ENCODE measurements at regions not wholly inside any gene's neighbourhood (a gene's known extent, or its start where the extent isn't known, plus 50 kb on each side); places are given as distances from the start of the nearest gene placed in this dataset.

- DNase-seq: no peak
These were observed 225.0 kb upstream of the NT5C1B start for GRCh38 chr2:18814387-18814786.

GRCh38 chr2:18804536-18804935 lies 215.2 kb upstream of the NT5C1B start:
- DNase-seq: no peak

DNA sequence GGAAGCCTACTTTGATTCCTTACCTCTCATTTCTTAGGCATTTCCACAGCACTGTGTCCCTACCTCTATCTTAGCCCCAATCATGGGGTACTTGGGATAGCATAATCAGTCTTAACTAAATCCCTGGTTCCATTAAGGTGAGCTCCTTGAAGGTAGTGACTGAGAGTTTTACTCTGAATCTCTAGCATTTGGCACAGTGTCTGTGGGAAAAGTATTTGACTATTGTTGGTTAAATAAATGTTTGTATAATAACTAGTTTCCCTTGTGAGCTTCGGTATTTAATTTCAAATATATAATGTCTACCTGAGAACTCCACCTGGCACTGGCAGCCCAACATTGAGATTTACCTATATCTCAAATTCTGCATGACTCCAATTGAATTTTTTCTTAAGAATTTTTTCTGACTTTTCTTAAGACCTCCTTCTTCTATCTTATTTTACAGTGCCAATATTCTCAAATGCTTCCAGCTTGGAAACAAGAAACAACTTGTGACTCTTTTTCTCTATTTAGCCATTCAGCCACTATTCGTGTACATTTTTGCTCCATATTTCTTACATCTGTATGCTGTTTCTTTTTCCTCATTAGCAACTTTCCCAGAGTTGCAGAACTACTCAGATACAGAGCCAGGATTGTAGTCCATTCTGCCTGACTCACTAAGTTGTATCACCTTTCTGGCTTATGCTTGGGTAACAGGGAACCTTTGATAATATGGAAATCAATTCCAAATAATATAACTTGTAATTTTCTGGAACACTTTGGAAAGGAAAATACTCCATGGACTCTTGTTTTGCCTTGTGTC lies 214.0 kb upstream of the NT5C1B start:
- DNase-seq: no peak

GRCh38 chr2:18800240-18800971 lies 211.0 kb upstream of the NT5C1B start:
- no peak for DNase-seq

DNA sequence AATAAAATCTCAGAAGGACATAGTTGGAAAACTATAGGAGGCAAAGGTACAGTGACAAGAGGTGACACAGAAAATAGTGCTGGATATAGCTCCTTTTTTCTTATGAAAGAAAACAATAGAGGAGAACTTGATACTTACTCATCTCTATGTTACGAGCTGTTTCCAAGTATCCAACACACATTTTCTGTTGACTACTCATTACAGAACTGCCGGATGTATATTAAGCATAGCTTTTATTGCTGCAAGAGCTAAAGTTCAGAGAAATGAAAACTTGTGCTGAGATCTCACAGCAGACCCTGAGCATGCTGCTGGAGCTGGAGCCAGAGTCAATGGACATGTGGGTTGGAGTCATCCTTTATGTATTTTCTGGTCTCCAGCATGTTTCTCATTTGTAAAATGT lies 210.0 kb upstream of the NT5C1B start:
- DNase-seq: no peak

- no peak for DNase-seq
These were observed 207.9 kb upstream of the NT5C1B start for GRCh38 chr2:18797133-18797845.

DNA sequence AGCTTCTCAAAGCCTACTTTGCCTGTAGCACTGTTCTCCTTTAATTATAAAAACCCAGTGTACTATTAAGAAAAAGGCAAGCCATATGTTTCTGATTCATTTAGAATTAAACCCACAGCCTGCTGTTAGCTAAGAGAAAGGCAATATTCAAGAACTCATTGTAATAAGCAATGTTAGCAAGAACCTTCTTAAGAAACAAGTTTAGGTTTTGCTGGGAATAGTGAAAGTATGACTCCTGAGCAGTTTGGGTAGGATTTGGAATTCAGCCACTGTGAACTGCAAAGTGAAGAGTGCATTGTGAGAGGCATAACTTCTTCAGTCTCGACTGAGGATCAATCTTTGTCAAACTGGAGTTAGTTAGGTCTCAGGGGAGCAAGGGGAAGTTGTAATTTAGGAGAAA lies 206.5 kb upstream of the NT5C1B start:
- DNase-seq: no peak

DNA sequence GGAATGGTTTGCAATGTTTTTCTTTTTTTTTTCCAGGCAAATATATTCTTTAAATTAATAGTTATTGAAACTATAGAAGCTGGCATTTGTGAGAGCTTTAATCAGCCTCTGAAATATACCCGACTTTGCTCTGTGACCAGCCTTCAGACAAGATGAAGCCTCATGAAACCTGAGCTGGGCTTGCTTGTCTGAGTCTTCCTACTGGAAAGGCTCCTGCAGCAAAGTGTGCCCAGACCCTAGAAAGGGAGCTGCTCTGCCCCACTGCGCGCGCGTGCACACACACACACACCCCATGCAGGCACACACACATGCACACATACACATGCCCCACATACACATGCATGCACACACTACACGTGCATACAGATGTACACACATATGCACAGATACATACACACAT lies 203.3 kb upstream of the NT5C1B start:
- no peak for DNase-seq

GRCh38 chr2:18792226-18792629 lies 202.9 kb upstream of the NT5C1B start:
- DNase-seq: no peak

DNA sequence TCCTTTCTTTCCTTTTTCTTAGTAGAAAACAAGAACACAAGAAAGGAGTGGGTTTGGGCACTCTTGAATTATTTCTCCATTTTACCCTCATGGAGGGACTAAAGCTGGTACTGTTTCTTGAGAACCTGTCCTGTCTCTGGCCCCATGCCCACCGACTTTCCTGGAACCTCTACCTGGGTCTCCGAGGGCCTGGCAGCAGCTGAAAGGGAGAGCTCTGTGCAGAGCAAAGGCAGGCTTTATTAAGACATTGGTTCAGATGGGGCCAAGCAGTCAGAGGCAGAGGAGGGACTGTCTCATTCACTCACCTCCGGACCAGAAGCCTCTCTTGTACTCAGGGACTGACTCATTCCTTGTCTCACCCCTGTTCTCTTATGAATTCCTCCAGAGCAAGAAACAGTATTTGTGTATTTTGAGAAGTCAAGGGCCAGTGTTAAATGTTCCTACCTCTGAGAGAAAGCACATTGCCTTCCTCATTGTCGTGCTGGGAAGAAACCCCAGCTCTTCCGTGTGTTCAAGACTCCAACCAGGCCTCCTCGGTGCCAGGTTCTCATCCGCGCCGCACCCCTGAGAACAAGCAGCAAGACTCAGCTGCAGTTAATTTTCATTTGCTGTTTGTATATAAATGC lies 201.9 kb upstream of the NT5C1B start:
- DNase-seq: no peak

DNA sequence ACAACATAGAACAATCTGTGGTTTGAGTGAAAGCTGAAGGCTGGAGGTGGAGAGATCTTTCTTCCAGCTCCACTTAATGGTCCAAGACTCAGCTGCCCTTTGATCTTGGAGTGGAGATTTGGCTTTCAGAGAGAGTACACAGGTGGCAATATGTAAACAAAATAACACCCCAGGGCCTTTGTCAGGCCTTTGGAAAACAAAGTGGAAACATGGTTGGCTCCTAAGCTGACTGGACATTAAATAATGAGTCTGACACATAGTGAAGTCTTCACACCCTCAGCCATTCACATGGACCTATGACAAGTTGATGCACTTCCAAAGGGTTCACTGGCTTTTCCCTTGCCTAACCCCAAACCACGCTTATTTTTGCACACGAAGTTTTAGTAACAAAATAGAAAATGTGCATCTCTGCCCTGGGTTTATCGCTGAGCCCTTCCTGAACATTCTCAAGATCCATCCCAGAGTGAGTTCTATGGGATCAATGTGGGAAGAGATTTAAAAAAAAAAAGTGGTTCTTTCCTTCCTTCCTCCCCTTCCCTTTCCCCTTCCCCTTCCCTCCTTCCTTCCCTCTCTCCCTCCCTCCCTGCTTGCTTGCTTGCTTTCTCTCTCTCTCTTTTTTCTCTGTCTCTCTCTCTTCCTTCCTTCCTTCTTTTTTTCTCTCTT lies 201.3 kb upstream of the NT5C1B start:
- no peak for DNase-seq

GRCh38 chr2:18788592-18788991 lies 199.2 kb upstream of the NT5C1B start:
- DNase-seq: no peak

GRCh38 chr2:18787726-18788125 lies 198.4 kb upstream of the NT5C1B start:
- no peak for DNase-seq

- DNase-seq: no peak
These were observed 194.9 kb upstream of the NT5C1B start for GRCh38 chr2:18784245-18784644.

DNA sequence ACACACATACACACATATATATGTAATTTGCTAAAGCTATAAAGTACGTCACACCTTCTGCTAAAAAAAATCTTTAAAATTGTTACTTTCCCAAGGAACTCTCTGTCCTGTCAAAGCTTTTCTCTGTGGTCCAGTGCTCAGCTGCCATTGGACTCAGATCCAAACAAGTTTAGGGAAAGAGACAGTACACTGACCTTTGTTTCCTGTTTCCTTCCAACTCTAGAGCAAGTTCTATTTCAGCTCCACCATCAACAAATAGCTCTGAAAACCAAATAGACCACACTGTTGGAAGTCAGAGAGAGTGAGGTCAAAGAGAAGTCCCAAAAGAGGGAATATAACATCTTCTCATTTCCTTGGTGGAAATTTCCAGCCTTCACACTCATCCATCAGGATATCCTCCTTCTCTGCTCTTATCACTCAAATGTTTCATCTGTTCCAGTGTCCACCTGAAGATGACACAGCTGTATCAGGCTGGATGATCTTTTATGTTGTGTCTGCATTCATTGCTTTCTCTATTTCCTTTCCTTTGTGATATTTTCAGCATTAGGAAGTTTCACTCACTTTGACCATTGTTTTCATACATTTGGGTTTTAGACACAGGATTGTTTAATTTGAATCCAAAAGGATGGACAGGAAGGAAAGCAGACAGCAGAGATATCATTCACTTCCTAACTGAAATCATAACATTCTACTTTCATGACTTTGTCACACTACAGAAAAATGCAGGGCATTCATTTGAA lies 192.3 kb upstream of the NT5C1B start:
- no peak for DNase-seq

GRCh38 chr2:18777250-18777812 lies 188.0 kb upstream of the NT5C1B start:
- DNase-seq: no peak

DNA sequence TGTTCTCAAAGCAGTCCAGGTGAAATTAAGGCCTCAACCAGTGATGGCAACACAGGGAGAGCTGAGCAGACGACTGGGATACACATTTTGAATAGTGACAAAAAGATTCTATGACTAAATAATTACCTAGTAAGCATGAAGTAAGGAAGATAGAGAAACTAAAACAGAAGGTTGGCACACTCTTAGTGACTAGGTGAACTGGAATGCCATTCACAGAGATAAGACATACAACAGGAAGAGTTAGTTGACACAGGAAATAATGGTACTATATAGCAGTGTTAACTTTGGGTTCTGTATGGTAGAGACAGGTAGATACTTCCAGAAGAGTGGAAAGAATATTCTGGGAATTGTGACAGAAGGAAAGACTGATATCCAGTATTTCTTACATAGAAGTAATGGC lies 181.8 kb upstream of the NT5C1B start:
- DNase-seq: no peak

GRCh38 chr2:18763338-18763737 lies 174.0 kb upstream of the NT5C1B start:
- no peak for DNase-seq

DNA sequence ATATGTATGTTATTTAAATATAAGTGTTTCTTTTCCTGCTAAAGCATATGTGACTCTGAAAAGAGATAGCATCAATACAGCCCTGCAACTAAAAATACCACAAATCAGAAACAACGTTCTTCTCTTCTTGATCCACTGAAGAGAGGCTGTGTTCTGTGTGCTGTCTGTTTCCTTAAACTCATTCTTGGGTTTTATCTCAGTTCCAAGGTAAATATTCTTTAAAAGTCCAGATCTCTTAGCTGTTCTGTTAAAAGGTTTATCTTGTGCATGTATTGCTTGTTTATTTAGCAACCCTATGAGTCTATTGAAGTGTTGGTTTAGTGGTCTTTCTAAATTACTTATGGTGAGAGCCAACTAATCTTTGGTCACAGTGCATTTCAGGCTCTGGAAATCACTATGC lies 173.3 kb upstream of the NT5C1B start:
- no peak for DNase-seq

GRCh38 chr2:18754286-18754685 lies 164.9 kb upstream of the NT5C1B start:
- DNase-seq: no peak

DNA sequence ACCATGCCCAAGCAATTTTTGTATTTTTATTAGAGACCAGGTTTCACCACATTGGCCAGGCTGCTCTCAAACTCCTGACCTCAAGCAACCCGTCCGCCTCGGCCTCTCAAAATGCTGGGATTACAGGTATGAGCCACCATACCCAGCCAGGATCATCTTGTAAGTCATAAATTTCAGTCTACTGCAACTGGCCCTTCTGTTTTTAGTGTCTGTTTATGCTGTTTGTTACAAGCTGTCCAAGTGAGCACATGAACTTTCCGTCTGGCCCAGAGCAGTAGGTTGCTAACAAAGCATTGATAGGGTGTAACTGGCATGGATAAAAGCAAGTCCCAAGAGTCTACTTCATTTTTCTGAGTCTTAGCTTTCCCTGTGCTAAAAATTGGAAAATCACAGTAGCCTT lies 164.4 kb upstream of the NT5C1B start:
- no peak for DNase-seq

Data from MV-4-11 (cell line).